ENCODE measurements at regions not wholly inside any gene's neighbourhood (a gene's known extent, or its start where the extent isn't known, plus 50 kb on each side); places are given as distances from the start of the nearest gene placed in this dataset.

DNA sequence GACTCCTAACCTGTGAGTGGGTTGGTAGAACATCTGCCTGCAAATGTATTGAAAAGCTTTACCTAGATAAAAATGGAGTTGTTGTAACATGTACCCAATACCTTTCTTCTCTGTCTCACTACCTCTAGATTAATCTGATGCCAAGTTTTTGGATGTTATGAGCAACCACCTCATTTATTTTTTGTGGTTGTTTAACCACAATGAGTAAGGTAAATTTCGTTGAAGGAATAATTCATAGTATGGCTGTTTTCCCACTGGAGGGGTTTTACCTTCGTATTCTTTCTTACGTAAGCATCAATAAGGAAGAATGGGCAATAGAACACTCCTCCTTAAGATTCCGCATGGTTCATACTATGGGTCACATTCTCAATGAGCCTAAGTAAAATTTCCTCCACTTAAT lies 165.4 kb downstream of the CDH26 start:
- 93% methylated on average over 4 of the region's 4 CpGs; no CpG with 5 or more reads in 1 of the 2 experiments for WGBS, 2 experiments (ENCODE audit: extremely low coverage in 1 of 2, insufficient coverage in 1 of 2, insufficient read length in 1 of 2, insufficient replicate concordance in 2 of 2, low coverage in 1 of 2, low lambda C conversion rate in 2 of 2, missing lambda C conversion rate in 1 of 2)
- Histone ChIP-seq H3K4ac (replicated peaks; ENCODE audit: insufficient read length, low read depth, low read length) (no peak overlapping the region), H3K27ac (ENCODE audit: low read depth, low read length) (no peak overlapping the region), H2BK15ac (ENCODE audit: low read length) (no peak overlapping the region), H2AK5ac (ENCODE audit: low read depth, low read length) (no peak overlapping the region), H3K18ac (ENCODE audit: extremely low read depth, low read length) (no peak overlapping the region), H3K23me2 (ENCODE audit: low read depth, low read length) (no peaks in the 10 kb centered on the region), H3K9ac (replicated peaks in 1 of 4; ENCODE audit: extremely low read depth in 1 of 4, low read depth in 3 of 4, low read length in 3 of 4) (no peak overlapping the region), H3K79me1 (ENCODE audit: low read depth, low read length) (no peaks in the 10 kb centered on the region), H3K9me3 (ENCODE audit: insufficient read depth in 2 of 2, low read depth in 1 of 2, low read length in 1 of 2) (no peaks in the 10 kb centered on the region), H3K27me3 (replicated peaks in 1 of 4; ENCODE audit: control insufficient read depth in 3 of 4, extremely low read depth in 1 of 4, insufficient read depth in 3 of 4, low read length in 3 of 4) (peaks cover 2 to 10% (median 4%) of the 10 kb centered on the region in 4 experiments; a peak in 4 of 7 replicates), H2BK120ac (replicated peaks; ENCODE audit: low read depth, low read length) (no peak overlapping the region), H4K8ac (ENCODE audit: extremely low read depth, insufficient read depth, low read length) (no peak overlapping the region), H4K20me1 (replicated peaks in 1 of 2; ENCODE audit: control insufficient read depth in 1 of 2, insufficient read depth in 2 of 2, low read length in 2 of 2) (no peaks in the 10 kb centered on the region), H2BK20ac (ENCODE audit: low read length) (no peak overlapping the region), H3K79me2 (ENCODE audit: control insufficient read depth in 1 of 2, insufficient read depth in 2 of 2, low read length in 2 of 2) (no peaks in the 10 kb centered on the region), H3K4me3 (ENCODE audit: extremely low read depth in 1 of 4, insufficient read depth in 2 of 4, low read depth in 3 of 4, low read length in 4 of 4) (no peak overlapping the region), H2BK5ac (ENCODE audit: low read depth, low read length) (no peak overlapping the region), H3K4me2 (ENCODE audit: insufficient read depth in 1 of 2, low read depth in 2 of 2, low read length in 2 of 2) (no peak overlapping the region), H4K5ac (ENCODE audit: insufficient read length, low read depth, low read length) (no peak overlapping the region), H2AFZ (ENCODE audit: low read length) (no peak overlapping the region), H3K36me3 (ENCODE audit: control insufficient read depth in 2 of 4, insufficient read depth in 4 of 4, low read length in 3 of 4) (no peaks in the 10 kb centered on the region), H2BK12ac (ENCODE audit: low read depth, low read length) (no peak overlapping the region), H3K14ac (ENCODE audit: insufficient read length) (no peak overlapping the region), H3K56ac (replicated peaks; ENCODE audit: insufficient read length, low read depth, low read length) (no peak overlapping the region), H3K4me1 (replicated peaks in 1 of 4; ENCODE audit: control insufficient read depth in 3 of 4, insufficient read depth in 4 of 4, low read length in 3 of 4) (no peaks in the 10 kb centered on the region), H3K23ac (ENCODE audit: insufficient read length) (no peak overlapping the region), H4K91ac (replicated peaks; ENCODE audit: insufficient read length, low read length) (no peak overlapping the region)
- ChIA-PET POLR2A (ENCODE audit: partially characterized antibody) (no interaction called here), CTCF (ENCODE audit: partially characterized antibody) (no interaction called here)
- TF ChIP-seq TAF1 (IDR thresholded peaks at IDR 0.05; ENCODE audit: low read depth, low read length) (no peak), CREB1 (IDR thresholded peaks at IDR 0.05) (no peak), TCF12 (IDR thresholded peaks at IDR 0.05; ENCODE audit: low read depth, low read length) (no peak), BACH1 (IDR thresholded peaks at IDR 0.05; ENCODE audit: low read length) (no peak), NANOG (IDR thresholded peaks at IDR 0.05; ENCODE audit: insufficient read depth, low read depth, low read length, poor library complexity, severe bottlenecking) (no peak), POLR2AphosphoS5 (IDR thresholded peaks at IDR 0.05; ENCODE audit: low read depth, low read length) (no peak), TEAD4 (IDR thresholded peaks at IDR 0.05; ENCODE audit: low read depth, low read length) (no peak), JUN (IDR thresholded peaks at IDR 0.05; ENCODE audit: low read depth, low read length) (no peak), BRCA1 (IDR thresholded peaks at IDR 0.05; ENCODE audit: low read depth, low read length) (no peak), SRF (IDR thresholded peaks at IDR 0.05; ENCODE audit: low read depth, low read length) (no peak), RAD21 (IDR thresholded peaks at IDR 0.05 in 1 of 2, conservative IDR thresholded peaks at IDR 0.05 in 1 of 2; ENCODE audit: low read depth in 2 of 2, low read length in 2 of 2) (no peak), SIN3A (conservative IDR thresholded peaks at IDR 0.05 in 1 of 2, IDR thresholded peaks at IDR 0.05 in 1 of 2; ENCODE audit: low read depth in 1 of 2, low read length in 2 of 2) (no peak)
- TF ChIP-seq, protein P1, sequence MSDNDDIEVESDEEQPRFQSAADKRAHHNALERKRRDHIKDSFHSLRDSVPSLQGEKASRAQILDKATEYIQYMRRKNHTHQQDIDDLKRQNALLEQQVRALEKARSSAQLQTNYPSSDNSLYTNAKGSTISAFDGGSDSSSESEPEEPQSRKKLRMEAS (IDR thresholded peaks at IDR 0.05) = no peak
- FAIRE-seq (no peak), DNase-seq (ENCODE audit: low read depth in 1 of 2, low spot score in 2 of 2) (no peak)

Data from H1 (cell line).